Skin epidermis (tissue), 12 donors: ENCODE measurements at regions not wholly inside any gene's neighbourhood (a gene's known extent, or its start where the extent isn't known, plus 50 kb on each side); places are given as distances from the start of the nearest gene placed in this dataset.

Experiments
- H3K27ac ChIP-seq, 21 experiments: fragments of 200-600 bp; sonication (generic) in 11 of 21; one replicate each; pipeline ENCODE4 v1.5.0; 2020; ENCODE audit warnings: mild to moderate bottlenecking in 3 of 21, inconsistent platforms in 2 of 21, moderate library complexity in 2 of 21
- H3K4me3 ChIP-seq, 7 experiments: fragments of 200-600 bp; sonication (generic) in 2 of 7; one replicate each; pipeline ENCODE4 v1.5.0; 2020; ENCODE audit warnings: inconsistent platforms in 2 of 7, mild to moderate bottlenecking in 2 of 7, moderate library complexity in 1 of 7

DNA sequence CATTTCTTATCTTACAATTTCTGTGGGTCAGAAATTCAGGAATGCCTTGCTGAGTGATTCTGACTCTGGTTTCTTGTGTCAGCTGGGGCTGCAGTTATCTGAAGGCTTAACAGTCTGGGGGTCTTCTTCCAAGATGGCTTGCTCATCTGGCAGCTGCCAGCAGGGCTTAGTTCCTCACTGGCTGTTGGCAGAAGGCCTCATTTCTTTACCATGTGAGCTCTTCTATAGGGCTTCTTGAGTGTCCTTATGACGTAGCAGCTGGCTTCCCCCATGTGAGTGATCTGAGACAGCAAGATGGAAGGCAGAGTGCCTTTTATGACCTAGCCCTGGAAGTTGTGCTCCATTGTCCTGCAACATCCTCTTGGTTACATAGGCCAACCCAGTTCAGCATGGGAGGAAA, 82.0 kb upstream of the PDZRN3 start:
- Histone ChIP-seq H3K4me3 (no peak overlapping the region), H3K27ac (no peak overlapping the region)

DNA sequence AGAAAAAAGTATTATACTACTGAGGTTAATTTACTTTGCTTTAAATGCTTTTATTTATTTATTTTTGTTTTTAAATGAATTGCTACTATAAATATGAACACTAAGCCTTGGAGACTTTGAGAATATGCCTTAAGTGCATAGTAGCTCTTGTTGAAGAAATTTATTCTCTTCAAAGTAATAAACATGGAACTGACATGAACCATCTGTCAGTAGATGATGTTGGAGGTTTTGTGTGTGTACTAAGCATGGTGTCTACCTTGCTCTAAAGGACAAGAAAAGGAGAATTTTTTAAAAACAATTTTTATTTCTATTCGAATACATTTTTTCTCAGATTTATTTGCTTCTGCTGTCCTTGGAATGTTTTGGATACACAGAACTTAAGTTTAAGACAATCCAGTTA, 81.1 kb upstream of the PDZRN3 start:
- H3K27ac ChIP-seq: no peak overlapping the region
- no peak overlapping the region for H3K4me3 ChIP-seq

GRCh38 chr3:73699327-73699726, 74.6 kb upstream of the PDZRN3 start:
- no peak overlapping the region for H3K27ac ChIP-seq
- no peak overlapping the region for H3K4me3 ChIP-seq

GRCh38 chr3:73697020-73697419, 72.3 kb upstream of the PDZRN3 start:
- Histone ChIP-seq H3K27ac (no peak overlapping the region), H3K4me3 (no peak overlapping the region)

- Histone ChIP-seq H3K27ac (no peak overlapping the region), H3K4me3 (no peak overlapping the region)
These were observed 71.1 kb upstream of the PDZRN3 start for GRCh38 chr3:73695841-73696240.

DNA sequence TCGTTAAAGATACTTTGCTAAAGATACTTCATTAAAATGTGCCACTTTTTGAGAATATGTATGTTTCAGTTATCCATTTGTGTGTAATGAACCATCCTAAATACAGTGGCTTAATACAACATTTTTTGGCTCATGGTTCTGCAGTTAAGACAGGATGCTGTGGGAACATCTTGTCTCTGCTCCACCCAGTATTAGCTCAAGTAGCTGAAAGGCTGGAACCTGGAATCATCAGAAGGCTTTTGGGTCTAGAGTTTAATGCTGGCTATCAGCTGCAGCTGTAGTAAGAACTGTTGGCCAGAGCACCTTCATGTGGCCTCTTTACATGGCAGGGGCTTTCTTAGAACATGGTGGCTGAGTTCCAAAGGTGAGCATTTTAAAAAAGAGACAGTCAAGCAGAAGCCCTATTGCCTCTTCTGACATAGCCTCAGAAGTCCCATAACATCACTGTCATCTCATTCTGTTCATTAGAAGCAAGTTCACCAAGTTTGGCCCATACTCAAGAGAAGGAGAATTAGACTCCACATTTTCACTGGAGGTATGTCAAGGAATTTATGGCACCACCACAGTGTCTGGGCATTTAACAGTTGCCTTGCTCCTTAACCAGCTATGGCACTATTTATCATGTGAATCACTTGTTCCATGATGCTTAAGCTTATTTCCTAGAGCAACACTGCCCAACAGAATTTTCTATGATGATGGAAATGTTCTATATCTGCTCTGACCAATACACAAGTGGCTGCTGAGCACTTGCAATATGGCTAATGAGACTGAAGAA, 70.4 kb upstream of the PDZRN3 start:
- no peak overlapping the region for H3K27ac ChIP-seq

DNA sequence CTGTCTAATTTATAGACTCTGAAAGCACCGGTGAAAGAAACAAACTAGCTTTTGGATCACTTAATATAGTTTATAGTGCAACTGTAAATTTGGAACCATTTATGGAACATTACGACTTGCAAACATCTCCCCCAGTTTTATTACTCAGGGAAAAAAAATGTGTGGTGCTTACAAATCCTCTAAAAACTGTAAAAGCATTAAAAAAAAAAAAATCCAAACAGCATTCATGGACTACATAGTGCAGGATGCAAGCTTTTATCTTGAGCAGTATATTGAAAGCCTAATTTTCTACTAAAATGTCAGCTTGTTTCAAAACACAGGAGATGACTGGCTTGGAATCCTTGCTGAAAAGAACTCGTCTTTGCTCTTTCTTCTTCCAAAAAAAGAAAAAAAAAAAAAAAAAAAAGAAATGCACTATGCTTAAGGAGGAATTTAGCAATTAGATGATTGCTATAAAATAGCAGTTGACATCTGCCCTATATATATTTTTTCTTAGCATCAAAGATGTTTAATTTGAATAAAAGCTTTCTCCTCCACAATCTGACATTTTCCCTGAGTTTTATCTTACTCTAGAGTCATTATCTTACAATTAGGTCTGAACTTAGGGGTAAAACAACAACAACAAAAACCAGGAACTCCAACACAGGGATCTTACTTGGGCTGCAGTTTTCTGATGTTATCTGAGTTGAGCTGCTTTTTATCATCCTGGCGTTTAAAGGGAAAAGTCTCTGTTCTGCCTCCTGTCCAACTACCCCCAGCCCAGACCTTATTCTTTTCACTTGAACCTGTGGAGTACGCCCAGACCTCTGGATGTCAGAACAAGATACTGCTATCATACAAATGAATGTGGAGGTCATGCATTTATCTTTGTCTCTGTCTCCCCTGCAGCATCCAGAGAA, 62.6 kb upstream of the PDZRN3 start:
- no peak overlapping the region for H3K27ac ChIP-seq
- no peak overlapping the region for H3K4me3 ChIP-seq

More for the DNA sequence above, 70.4 kb upstream of the PDZRN3 start:
- H3K4me3 ChIP-seq: no peak overlapping the region

DNA sequence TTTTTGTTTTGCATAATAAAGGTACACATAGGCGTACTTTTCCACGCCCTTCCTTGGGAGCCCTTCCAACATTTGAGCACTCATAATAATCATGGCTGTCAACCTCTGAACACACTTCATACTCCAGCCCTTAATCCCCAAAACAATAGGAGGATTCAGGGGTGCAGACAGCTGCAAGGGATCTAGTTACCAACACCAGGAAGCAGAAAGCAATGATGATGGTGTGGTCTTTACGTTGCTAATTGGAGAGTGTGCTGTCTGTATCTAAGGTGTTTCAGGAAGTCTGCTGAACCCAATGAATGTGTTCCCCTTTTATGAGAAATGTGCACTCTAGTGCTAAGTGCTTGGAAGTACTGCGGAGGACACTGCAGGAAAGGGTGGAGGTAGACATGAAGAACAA, 60.3 kb upstream of the PDZRN3 start:
- Histone ChIP-seq H3K27ac (no peak overlapping the region), H3K4me3 (no peak overlapping the region)

DNA sequence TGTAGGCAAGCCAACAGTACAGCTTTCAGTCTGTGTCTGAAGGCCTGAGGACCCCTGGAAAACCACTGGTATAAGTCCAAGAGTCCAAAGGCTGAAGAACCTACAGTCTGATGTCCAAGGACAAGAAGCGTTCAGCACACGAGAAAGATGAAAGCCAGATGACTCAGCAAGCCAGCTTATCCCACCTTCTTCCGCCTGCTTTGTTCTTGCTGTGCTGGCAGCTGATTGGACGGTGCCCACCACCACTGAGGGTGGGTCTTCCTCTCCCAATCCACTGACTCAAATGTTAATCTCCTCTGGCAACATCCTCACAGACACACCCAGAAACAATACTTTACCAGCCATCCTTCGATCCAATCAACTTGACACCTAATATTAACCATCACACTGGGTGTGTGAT, 59.0 kb upstream of the PDZRN3 start:
- no peak overlapping the region for H3K4me3 ChIP-seq
- no peak overlapping the region for H3K27ac ChIP-seq

- no peak overlapping the region for H3K27ac ChIP-seq
- H3K4me3 ChIP-seq: no peak overlapping the region
These were observed 56.9 kb upstream of the PDZRN3 start for GRCh38 chr3:73681610-73682009.

GRCh38 chr3:73681198-73681597, 56.5 kb upstream of the PDZRN3 start:
- H3K27ac ChIP-seq: no peak overlapping the region

DNA sequence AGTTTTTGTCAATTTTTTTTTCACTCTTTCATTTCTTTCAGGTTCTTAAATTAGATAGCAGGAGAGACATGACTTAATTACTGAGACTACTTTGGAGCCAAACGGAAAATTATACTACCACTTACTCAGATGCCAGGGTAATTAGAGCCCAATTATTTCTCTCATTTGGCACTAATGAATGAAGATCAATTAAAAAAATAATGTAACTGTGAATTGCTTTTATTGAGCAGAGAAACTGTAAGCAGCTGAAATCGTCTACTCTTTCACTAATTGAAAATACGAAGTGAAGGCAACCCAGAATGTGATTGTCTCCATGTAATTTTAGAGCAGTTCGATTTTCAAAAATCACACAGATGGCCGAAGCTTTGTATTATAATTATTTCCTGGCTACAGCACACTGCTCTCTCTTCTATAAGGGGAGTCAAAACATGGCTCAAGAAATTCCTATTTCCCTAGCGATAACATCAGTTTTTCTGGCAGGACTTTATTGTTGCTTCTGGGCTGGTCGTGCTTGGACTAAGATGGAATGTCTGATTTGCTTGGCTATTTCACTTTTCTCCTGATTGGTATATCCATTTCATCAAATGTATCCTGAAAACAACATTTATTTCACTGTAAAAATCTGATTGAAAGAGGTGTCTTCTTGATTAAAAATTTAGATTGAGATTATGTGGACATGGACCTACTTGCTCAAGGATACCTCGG, 55.8 kb upstream of the PDZRN3 start:
- no peak overlapping the region for H3K4me3 ChIP-seq
- H3K27ac ChIP-seq: no peak overlapping the region

More at GRCh38 chr3:73681198-73681597, 56.5 kb upstream of the PDZRN3 start:
- H3K4me3 ChIP-seq: no peak overlapping the region

DNA sequence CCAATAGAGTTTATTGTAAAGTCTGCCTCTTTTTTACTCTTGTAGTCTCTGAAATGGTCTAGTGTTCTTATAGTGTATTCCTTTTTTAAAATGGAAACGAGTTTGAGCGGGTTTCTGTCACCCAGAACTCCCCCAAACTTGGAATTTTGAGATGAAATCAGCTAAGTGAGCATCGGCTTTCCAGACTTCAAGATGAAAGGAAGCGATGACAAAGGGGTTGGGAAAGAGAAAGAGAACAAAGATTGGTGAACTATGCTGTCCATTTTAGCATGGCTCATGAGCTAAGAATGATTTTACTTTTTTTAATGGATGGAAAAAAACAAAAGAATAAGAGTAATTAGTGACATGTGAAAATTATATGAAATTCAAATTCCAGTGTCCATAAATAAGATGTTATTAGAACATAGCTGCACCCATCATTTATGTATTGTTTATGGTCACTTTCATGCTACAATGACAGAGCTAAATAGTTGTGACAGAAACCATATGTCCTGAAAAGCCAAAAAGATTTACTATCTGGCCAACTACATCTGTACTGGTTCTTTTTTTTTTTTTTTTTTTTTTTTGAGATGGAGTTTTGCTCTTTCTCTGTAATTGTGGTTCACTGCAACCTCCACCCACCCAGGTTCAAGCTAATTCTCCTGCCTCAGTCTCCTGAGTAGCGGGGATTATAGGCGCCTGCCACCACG, 52.7 kb upstream of the PDZRN3 start:
- H3K4me3 ChIP-seq: no peak overlapping the region
- no peak overlapping the region for H3K27ac ChIP-seq
